Liver (tissue), 8 donors: ENCODE measurements at regions not wholly inside any gene's neighbourhood (a gene's known extent, or its start where the extent isn't known, plus 50 kb on each side); places are given as distances from the start of the nearest gene placed in this dataset.

Source experiments
- DNase-seq: peaks from one replicate; pipeline ENCODE4 v3.0.0-alpha.2; 2017; ENCODE audit warnings: low spot score
- H3K27ac ChIP-seq, 2 donors: one replicate each; pipeline ENCODE4 v1.7.0; 2013; ENCODE audit warnings: inconsistent platforms in 2 of 2, low read length in 2 of 2, control low read depth in 1 of 2, low read depth in 1 of 2, mild to moderate bottlenecking in 1 of 2
- H3K27me3 ChIP-seq, 4 donors: one replicate each; pipeline versions ENCODE4 v1.6.1 to v1.7.0; 2013; ENCODE audit warnings: low read length in 3 of 4, inconsistent platforms in 1 of 4, mild to moderate bottlenecking in 1 of 4, moderate library complexity in 1 of 4; ENCODE audit not compliant: control insufficient read depth in 4 of 4, insufficient read depth in 4 of 4
- H3K36me3 ChIP-seq, 4 donors: one replicate each; pipeline versions ENCODE4 v1.6.1 to v1.7.0; 2013; ENCODE audit warnings: low read length in 3 of 4, mild to moderate bottlenecking in 3 of 4, low read depth in 1 of 4, moderate library complexity in 1 of 4; ENCODE audit not compliant: control insufficient read depth in 4 of 4, insufficient read depth in 3 of 4
- H3K4me1 ChIP-seq, 4 donors: one replicate each; pipeline versions ENCODE4 v1.6.1 to v1.7.0; 2013; ENCODE audit warnings: low read length in 3 of 4, mild to moderate bottlenecking in 3 of 4, moderate library complexity in 1 of 4; ENCODE audit not compliant: control insufficient read depth in 4 of 4, insufficient read depth in 4 of 4
- H3K4me3 ChIP-seq, 3 donors: one replicate each; pipeline versions ENCODE4 v1.6.1 to v1.7.0; 2013; ENCODE audit warnings: low read length in 3 of 3, control low read depth in 1 of 3, low read depth in 1 of 3, mild to moderate bottlenecking in 1 of 3
- H3K9ac ChIP-seq, 2 donors: one replicate each; pipeline ENCODE4 v1.7.0; 2013; ENCODE audit warnings: low read length in 2 of 2, mild to moderate bottlenecking in 2 of 2, moderate library complexity in 2 of 2, control low read depth in 1 of 2, low read depth in 1 of 2
- H3K9me3 ChIP-seq, 4 donors: one replicate each; pipeline versions ENCODE4 v1.6.1 to v1.7.0; 2013; ENCODE audit warnings: low read length in 3 of 4; ENCODE audit not compliant: control insufficient read depth in 4 of 4
- ATF3 ChIP-seq: IDR thresholded peaks from 2 replicates; pipeline ENCODE4 v1.6.1; 2016; ENCODE audit warnings: antibody characterized with exemption
- EGR1 ChIP-seq, 2 donors: IDR thresholded peaks; 2 replicates each; pipeline ENCODE4 v1.6.1; 2016 to 2018; ENCODE audit warnings: antibody characterized with exemption in 2 of 2, low read depth in 2 of 2
- FOXA1 ChIP-seq: IDR thresholded peaks from 2 replicates; pipeline ENCODE4 v1.6.1; 2016; ENCODE audit warnings: antibody characterized with exemption
- FOXA2 ChIP-seq: IDR thresholded peaks from 2 replicates; pipeline ENCODE4 v1.6.1; 2016; ENCODE audit warnings: antibody characterized with exemption
- GABPA ChIP-seq, 2 donors: IDR thresholded peaks in 1 of 2; conservative IDR thresholded peaks in 1 of 2; 2 replicates each; pipeline ENCODE4 v1.6.1; 2016; ENCODE audit warnings: antibody characterized with exemption in 2 of 2, mild to moderate bottlenecking in 1 of 2, moderate library complexity in 1 of 2
- HNF4A ChIP-seq, 2 donors: conservative IDR thresholded peaks; 2 replicates each; pipeline ENCODE4 v1.6.1; 2016; ENCODE audit warnings: antibody characterized with exemption in 2 of 2, mild to moderate bottlenecking in 2 of 2
- HNF4G ChIP-seq: IDR thresholded peaks from 2 replicates; pipeline ENCODE4 v1.6.1; 2016; ENCODE audit warnings: antibody characterized with exemption
- JUND ChIP-seq, 2 donors: IDR thresholded peaks; 2 replicates each; pipeline ENCODE4 v1.6.1; 2016; ENCODE audit warnings: antibody characterized with exemption in 2 of 2
- MAX ChIP-seq: IDR thresholded peaks from 2 replicates; pipeline ENCODE4 v1.6.1; 2016; ENCODE audit warnings: antibody characterized with exemption
- RAD21 ChIP-seq, 2 donors: IDR thresholded peaks; 2 replicates each; pipeline ENCODE4 v1.6.1; 2016; ENCODE audit warnings: antibody characterized with exemption in 2 of 2, mild to moderate bottlenecking in 2 of 2
- RXRA ChIP-seq, 2 donors: IDR thresholded peaks; 2 replicates each; pipeline ENCODE4 v1.6.1; 2017 to 2018; ENCODE audit warnings: antibody characterized with exemption in 2 of 2, mild to moderate bottlenecking in 1 of 2
- SP1 ChIP-seq: IDR thresholded peaks from 2 replicates; pipeline ENCODE4 v1.6.1; 2018; ENCODE audit warnings: antibody characterized with exemption, mild to moderate bottlenecking
- TAF1 ChIP-seq: conservative IDR thresholded peaks from 2 replicates; pipeline ENCODE4 v1.6.1; 2016; ENCODE audit warnings: antibody characterized with exemption, mild to moderate bottlenecking
- ZBTB33 ChIP-seq: IDR thresholded peaks from 2 replicates; pipeline ENCODE4 v1.6.1; 2016; ENCODE audit warnings: antibody characterized with exemption
- WGBS: extraction: QIAGEN DNeasy Blood & Tissue Kit; methylation state at CpG from one replicate; pipeline ENCODE4 v1.1.7; 2013; 5-methylcytosine and 5-hydroxymethylcytosine counted together
- TF ChIP-seq, protein P1 (sequence below): IDR thresholded peaks from 2 replicates; pipeline ENCODE4 v1.6.1; 2016; ENCODE audit warnings: antibody characterized with exemption, mild to moderate bottlenecking
- TF ChIP-seq, protein P2 (sequence below): fragments of 150-350 bp; IDR thresholded peaks from 2 replicates; pipeline ENCODE4 v1.5.1; 2017; ENCODE audit warnings: improper control_type of control experiment, low read depth, low read length; ENCODE audit not compliant: missing input control
- donor health status: healthy.
- donor health status: healthy.
- donor health status: healthy.
- donor health status: healthy.
- donor health status: healthy.

DNA sequence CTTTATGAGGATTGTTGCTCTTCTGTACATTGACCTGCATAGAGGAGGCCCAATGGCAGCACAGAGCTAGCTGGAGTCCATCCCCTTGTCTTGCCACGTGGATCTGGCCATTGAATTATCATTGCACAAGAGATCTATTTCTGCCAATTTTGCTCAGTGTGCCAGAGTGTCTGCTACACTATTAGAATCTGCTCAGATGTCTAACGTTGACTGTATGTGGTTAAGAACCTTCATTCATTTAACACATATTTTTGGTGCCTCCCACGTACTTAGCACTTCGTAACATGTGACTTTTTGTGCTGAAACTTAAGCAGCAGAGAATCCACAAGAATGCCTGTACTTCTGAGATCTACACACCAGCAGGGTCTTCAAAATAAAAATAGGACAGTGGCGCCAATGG is 166.0 kb upstream of the VASH1 start:
- no peak overlapping the region for H3K27ac ChIP-seq
- no peak overlapping the region for H3K4me3 ChIP-seq
- no peak overlapping the region for H3K9ac ChIP-seq
- peaks cover 0 to 2% (median 0%) of the 10 kb centered on the region in 4 donors for H3K9me3 ChIP-seq
- H3K27me3 ChIP-seq, result peaks cover 0 to 3% (median 0%) of the 10 kb centered on the region in 4 donors
- no peak for TF ChIP-seq RAD21 (IDR thresholded peaks at IDR 0.05)
- no peak for TF ChIP-seq RXRA (IDR thresholded peaks at IDR 0.05)
- no peaks in the 10 kb centered on the region for H3K36me3 ChIP-seq
- no peak for DNase-seq
- 73% methylated on average over 5 of the region's 5 CpGs for WGBS
- H3K4me1 ChIP-seq, result no peaks in the 10 kb centered on the region

DNA sequence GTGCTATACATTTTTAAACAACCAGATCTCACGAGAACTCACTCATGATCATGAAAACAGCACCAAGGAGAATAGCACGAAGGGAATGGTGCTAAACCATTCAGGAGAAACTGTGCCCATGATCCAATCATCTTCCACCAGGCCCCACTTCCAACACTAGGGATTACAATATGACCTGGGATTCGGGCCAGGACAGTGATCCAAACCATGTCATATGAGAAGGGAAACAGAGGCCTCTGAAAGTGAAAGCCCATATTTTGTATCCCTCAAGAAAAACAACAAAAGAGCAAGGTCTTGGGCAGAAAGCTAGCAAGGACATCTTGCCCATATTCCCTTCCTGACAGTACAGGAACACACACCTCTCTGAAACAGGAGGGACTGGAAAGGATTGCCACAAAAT is 163.9 kb upstream of the VASH1 start:
- Histone ChIP-seq H3K36me3 (no peaks in the 10 kb centered on the region), H3K4me1 (no peaks in the 10 kb centered on the region), H3K27ac (no peak overlapping the region), H3K4me3 (no peak overlapping the region), H3K9me3 (peaks cover 0 to 3% (median under 1%) of the 10 kb centered on the region in 4 donors), H3K9ac (no peak overlapping the region), H3K27me3 (peaks cover 0 to 3% (median 0%) of the 10 kb centered on the region in 4 donors)
- no peak for DNase-seq
- TF ChIP-seq FOXA1 (no peak), EGR1 (IDR thresholded peaks at IDR 0.05; ENCODE audit: low read depth in 2 of 2) (no peak), ATF3 (no peak), FOXA2 (no peak), SP1 (no peak), RXRA (IDR thresholded peaks at IDR 0.05) (no peak), HNF4A (conservative IDR thresholded peaks at IDR 0.05) (no peak), GABPA (IDR thresholded peaks at IDR 0.05 in 1 of 2, conservative IDR thresholded peaks at IDR 0.05 in 1 of 2) (no peak), TAF1 (no peak), MAX (no peak), JUND (IDR thresholded peaks at IDR 0.05) (no peak), HNF4G (no peak), ZBTB33 (no peak)
- TF ChIP-seq, protein P1, sequence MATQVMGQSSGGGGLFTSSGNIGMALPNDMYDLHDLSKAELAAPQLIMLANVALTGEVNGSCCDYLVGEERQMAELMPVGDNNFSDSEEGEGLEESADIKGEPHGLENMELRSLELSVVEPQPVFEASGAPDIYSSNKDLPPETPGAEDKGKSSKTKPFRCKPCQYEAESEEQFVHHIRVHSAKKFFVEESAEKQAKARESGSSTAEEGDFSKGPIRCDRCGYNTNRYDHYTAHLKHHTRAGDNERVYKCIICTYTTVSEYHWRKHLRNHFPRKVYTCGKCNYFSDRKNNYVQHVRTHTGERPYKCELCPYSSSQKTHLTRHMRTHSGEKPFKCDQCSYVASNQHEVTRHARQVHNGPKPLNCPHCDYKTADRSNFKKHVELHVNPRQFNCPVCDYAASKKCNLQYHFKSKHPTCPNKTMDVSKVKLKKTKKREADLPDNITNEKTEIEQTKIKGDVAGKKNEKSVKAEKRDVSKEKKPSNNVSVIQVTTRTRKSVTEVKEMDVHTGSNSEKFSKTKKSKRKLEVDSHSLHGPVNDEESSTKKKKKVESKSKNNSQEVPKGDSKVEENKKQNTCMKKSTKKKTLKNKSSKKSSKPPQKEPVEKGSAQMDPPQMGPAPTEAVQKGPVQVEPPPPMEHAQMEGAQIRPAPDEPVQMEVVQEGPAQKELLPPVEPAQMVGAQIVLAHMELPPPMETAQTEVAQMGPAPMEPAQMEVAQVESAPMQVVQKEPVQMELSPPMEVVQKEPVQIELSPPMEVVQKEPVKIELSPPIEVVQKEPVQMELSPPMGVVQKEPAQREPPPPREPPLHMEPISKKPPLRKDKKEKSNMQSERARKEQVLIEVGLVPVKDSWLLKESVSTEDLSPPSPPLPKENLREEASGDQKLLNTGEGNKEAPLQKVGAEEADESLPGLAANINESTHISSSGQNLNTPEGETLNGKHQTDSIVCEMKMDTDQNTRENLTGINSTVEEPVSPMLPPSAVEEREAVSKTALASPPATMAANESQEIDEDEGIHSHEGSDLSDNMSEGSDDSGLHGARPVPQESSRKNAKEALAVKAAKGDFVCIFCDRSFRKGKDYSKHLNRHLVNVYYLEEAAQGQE, result no peak
- TF ChIP-seq, protein P2, sequence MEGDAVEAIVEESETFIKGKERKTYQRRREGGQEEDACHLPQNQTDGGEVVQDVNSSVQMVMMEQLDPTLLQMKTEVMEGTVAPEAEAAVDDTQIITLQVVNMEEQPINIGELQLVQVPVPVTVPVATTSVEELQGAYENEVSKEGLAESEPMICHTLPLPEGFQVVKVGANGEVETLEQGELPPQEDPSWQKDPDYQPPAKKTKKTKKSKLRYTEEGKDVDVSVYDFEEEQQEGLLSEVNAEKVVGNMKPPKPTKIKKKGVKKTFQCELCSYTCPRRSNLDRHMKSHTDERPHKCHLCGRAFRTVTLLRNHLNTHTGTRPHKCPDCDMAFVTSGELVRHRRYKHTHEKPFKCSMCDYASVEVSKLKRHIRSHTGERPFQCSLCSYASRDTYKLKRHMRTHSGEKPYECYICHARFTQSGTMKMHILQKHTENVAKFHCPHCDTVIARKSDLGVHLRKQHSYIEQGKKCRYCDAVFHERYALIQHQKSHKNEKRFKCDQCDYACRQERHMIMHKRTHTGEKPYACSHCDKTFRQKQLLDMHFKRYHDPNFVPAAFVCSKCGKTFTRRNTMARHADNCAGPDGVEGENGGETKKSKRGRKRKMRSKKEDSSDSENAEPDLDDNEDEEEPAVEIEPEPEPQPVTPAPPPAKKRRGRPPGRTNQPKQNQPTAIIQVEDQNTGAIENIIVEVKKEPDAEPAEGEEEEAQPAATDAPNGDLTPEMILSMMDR, result no peak
- 79% methylated on average over 3 of the region's 3 CpGs for WGBS
